Stimulated activated CD8-positive, alpha-beta memory T cell treated with anti-CD3 and anti-CD28 coated beads, Interleukin-12 subunit alpha, Interleukin-12 subunit beta, amount 100 ng/mL, for 1 hour (primary cell): ENCODE measurements at regions not wholly inside any gene's neighbourhood (a gene's known extent, or its start where the extent isn't known, plus 50 kb on each side); places are given as distances from the start of the nearest gene placed in this dataset.
"Not testable (repeated sequence)": the region's sequence is repeated elsewhere in the genome, so short reads cannot be mapped to it uniquely, and the experiment has no call there.

Source experiments
- DNase-seq: peaks from one replicate; pipeline ENCODE4 v3.0.0-alpha.2; 2020; ENCODE audit warnings: low read depth

DNA sequence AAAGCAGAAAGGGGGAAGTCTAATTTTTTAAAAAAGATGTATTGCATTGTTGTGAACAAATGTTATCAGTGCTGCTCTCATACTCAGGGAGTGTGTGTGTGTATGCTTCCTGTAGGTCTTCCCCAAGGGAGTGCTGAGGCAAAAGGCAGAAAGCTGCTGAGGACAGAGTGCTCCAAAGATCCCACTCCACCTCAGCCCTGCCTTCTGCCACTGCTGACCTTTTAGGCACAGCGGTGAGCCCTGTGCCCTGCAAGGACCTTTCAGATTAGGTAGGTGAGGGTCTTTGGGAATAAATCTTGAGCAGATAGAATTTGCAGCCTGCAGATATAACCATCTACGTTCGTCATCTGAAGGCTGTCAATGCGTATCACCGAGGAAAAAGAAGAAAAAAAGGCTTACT lies 756.4 kb upstream of the MMS22L start:
- no peak for DNase-seq

DNA sequence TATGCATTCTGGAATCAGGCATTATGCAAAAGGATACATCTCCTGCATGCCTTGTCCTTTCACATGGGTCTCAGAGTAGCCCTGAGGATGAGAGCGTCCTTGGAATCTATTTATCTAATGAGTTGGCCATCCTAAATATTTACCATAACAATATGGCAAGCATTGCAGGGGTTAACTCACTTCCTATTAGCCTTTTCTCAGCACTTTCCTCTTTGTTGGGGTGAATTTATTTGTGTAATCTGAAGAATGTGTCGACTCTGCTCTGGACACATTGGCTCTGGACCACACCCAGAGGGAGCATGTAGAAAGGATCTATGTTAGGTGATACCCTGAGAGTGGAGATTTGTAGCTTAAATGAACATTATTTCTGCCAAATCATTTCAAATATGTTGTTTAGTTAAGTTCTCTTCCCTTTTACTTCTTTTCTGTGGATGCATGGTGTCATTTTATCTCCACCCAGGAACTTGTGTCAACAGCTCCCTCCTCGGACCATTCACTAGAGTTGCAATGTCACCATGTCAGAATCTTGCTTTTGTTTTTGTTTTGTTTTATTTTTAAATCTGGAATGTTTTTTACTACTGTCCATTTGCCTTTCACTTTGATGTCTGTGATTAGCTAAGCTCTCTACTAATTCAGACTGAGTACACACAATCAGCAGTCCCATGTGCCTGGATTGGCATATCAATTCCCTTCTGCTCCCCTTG lies 757.0 kb upstream of the MMS22L start:
- no peak for DNase-seq

DNA sequence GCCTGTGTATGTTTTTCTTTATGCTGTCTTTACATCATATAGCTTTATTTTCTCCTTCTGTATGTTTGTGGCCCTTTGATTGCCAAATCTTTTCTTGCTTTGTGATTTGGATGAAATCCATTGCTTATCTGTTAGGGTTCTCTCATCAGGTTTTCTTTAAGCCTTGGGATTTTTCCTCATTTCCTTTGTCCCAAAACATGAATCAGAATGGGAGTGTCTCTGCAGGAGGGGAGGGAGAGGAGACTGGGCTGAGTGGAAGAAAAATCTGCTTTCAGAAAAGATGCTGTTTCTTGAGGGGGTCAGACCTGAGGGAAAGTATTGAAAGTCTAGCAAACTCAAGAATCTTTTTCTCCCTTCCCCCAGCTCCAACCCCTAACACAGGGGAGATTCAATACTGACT lies 758.0 kb upstream of the MMS22L start:
- no peak for DNase-seq

DNA sequence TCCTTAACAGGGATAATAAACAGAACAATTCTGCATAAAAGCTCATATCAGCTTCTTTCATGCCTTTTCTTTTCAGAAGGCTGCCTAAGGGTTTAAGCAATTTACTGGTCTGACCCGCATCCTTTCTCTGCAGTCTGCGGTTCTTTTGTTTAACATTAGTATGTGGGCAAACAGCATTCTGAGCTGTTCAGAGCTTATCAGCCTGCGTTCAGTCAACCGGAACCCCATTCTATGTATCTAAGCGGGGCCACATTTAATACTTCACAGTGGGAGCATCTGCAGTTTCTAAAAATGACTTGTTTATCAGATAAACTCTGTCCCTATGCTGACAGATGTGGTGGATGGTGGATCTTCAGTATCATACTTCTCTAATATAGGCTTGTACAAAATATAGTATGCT lies 758.9 kb upstream of the MMS22L start:
- DNase-seq: no peak

DNA sequence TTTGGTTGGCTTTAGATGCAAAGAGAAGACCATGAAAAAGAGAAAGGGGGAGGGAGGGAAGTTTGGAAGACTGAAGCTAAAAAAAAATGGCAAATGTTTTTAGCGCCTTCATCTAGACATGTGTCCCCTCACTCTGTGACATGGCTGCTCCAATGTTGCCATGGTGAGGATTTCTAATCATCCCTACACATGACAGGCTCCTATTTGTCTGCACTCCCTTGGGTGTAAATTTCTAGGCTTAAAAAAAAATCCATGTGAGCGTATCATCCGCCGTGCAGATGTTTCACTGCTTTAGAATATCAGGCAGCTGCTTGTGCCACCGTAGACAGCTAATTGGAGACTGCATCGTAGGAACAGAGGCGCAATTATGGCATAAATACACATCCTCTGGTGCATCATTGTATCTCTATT lies 761.1 kb upstream of the MMS22L start:
- no peak for DNase-seq

DNA sequence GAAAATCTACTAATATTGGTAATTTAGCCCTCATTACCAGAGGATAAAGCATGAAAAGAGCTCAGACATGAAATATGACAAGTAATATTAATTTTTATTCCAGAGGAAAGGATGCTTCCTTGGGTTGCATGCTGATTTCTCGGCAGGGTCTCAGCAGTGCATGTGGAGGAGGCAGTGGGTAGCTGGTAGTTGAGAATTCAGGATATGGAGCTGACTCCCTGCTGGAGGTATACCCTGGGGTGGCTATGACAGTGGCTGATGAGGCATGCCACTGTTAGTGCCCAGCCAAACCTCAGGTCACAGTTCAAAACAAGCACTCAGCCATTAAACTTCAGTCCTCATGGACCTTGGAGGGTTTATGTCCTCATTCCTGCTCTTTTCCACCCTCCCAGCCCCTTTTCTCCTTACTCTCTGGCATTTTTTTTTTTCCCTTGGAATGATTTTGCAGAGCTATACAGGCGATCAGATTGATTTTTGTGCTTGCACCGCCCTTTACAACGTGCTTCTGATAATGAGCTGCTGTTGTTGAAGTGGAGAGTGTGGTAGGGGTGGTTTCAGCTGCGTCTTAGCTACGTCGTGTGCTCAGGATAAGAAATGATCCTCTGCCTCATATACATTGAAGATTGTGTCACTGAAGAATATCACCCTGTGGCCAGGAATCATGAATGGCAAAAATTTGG lies 761.9 kb upstream of the MMS22L start:
- no peak for DNase-seq

DNA sequence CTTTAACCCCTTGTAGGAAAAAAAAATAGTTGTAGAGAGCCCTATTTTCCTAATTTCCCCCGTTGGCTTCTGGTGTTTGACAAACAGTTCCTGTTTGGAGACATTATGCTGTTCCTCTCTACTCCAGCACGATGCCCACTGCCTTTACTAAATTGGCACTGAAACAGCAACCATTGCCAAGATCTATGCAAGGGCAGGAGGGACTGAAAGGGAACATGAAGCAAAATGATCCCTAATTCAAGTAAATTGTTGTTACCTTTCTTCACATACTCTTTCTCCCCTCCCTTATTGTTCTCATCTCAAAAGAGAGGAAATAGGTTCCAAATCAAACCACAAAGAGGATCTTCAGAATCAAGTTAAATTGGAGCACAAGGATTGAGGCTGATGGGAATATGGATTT lies 764.1 kb upstream of the MMS22L start:
- DNase-seq: no peak

DNA sequence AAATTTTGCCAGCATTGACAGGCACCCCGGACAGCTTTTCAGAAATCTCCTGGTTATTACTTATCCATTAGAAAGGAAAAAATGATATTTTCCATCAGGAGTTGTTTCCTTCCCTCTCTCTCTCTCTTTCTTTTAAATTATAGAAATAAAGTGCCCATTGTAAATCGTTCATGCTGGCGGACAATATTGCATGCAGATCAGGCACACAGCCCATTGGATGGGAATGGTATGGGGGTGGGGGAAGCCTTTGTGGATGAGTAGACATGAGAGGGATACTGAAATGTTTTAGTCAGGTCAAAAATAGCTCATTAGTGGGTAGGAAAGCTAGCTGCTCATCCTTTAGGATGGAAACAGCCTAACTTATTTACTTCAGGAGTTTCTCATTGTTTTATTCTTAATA lies 764.9 kb upstream of the MMS22L start:
- DNase-seq: no peak

DNA sequence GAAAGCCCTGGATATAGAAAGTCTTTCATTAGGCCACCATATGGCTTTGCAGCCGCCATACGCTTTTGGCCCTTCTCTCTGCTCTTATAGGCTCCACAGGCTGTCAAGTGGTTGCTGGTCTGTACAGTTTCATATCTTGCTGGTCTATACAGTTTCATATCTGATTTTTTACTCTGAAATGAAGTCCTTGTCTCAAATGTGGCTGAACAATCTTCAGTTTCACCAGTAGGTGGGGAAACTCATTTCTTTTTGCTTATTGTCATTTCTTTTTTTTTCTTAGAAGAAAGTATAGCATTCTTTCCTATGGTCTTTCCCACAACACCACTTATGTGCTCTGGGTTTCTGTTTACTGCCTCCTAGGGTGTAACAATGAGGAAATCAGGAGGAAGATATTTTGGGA lies 771.4 kb upstream of the MMS22L start:
- no peak for DNase-seq

DNA sequence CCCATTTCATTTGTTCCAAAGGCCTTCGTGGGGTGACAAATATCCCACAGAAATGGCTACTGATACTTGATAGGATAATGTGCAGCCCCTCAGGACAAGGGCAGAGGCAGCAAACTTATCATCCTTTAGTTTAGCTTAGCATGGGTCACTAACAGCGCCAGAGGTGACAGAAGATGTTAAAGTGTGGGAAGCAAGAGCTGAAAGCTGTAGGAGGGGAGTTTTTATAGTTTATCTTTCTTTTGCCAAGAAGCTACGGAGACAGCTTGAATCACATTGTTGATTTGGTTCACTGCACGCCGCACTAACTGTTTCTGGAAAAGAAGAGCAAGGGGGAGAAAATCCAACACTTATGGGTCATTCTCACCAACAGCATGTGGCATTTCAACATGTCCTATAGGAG lies 773.9 kb upstream of the MMS22L start:
- DNase-seq: no peak

DNA sequence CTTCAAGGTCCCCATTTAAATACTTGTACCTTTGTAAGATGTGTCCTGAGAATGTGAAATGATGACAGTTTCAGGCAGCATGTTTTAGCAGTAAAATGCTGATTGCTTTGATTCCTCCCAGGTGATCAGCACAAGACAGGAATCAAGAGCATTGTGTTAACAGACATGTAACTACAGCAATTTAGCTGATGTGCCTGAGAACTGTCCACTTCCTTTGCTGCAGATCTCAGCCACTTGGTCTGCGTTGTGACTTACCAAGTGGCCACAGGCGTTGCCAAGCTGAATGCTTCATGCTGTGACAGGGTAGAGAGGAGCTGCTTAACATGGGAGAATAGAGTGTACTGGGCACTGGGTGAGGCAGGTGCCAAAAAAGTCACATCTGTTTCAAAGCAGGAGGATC lies 767.0 kb upstream of the POU3F2 start:
- no peak for DNase-seq

DNA sequence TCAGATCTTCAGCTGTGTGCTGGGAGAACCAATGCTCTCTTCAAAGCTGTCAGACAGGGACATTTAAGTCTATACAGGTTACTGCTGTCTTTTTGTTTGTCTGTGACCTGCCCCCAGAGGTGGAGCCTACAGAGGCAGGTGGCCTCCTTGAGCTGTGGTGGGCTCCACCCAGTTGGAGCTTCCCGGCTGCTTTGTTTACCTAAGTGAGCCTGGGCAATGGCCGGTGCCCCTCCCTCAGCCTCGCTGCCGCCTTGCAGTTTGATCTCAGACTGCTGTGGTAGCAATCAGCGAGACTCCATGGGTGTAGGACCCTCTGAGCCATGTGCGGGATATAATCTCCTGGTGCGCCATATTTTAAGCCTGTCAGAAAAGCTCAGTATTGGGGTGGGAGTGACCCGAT lies 745.8 kb upstream of the POU3F2 start:
- not testable (repeated sequence) for DNase-seq

DNA sequence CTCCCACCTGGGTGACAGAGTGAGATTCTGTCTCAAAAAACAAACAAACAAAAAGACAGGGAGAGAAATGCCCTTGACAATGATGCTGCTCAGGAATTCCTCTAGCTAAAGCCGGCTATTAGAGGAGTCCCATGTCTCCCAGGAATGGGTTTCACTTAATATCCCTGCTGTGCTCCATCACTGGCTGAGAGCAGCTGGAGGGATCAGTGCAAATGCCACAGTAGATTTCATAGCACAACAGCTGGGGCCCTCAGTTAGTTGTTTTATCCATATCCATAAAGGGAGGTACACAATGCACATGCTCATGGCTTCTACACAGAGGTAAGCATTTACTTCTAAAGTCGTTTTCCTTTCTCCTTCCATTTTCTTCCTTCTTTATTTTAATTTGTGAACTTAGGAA lies 742.0 kb upstream of the POU3F2 start:
- no peak for DNase-seq

DNA sequence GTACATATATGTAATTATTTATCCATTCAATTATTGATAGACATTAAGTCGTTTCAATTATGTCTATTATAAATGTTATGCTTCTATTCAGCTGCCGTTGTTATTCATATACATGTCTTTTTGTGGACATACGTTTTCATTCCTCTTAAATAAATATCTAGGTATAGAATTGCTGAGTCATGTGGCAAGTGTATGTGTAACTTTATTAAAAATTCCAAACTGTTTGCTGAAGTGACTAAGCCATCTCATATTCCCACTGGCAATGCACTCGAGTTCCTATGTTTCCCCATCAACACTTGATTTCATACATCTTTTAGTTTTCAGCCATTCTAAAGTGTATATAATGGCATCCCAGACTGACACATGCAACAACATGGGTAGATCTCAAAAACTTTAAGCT lies 739.7 kb upstream of the POU3F2 start:
- DNase-seq: no peak

DNA sequence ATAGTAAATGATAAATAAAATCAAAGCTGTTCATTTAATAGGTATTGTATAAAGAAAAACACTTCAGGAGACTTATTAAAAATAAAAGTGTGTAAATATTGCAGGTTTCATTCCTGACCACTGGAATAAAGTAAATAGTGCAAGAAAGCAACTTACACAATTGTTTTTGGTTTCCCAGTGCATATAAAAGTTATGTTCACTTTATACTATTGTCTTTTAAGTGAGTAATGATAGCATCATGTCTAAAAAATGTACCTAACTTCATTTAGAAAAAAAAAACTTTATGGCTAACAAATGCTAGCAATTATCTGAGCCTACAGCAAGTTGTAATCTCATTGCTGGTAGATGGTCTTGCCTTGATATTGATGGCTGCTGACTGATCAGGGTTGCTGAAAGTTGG lies 726.6 kb upstream of the POU3F2 start:
- DNase-seq: no peak

DNA sequence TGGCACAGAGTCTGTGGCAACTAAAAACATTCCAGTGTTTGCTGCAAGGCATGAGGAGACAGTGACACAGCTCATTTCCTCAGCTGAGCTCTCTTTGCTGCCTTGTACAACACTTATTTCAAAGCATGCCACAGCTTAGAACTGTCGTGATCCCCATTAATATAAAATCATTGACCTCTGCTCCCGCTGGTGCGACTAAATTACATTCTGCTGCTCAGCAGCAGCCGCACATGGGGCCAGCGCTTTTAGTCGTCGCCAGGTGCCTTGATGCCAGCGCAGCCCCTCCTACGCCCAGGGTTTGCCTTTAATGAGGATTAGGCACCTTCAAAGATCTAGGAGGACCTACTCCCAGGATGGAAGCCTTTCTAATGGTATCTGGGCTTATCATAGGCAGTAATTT lies 717.9 kb upstream of the POU3F2 start:
- DNase-seq: no peak

DNA sequence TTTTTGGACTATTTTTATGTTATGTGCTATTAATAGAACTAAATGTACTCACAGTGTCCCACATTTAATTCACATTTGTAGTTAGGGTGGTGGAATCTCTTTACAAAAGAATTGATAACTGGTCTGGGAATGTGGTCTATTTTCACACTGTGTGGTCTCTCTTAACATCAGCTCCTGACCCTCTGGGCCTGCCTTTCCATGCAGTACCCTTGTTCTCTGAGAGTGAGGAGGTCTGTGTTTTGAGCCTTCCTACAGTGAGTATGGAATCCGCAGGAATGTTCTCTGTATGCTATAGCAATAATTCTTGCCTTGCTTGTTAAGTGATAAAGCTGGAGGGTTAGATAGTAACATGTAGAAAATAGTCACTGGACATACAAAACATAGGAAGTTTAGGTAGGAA lies 717.3 kb upstream of the POU3F2 start:
- no peak for DNase-seq

DNA sequence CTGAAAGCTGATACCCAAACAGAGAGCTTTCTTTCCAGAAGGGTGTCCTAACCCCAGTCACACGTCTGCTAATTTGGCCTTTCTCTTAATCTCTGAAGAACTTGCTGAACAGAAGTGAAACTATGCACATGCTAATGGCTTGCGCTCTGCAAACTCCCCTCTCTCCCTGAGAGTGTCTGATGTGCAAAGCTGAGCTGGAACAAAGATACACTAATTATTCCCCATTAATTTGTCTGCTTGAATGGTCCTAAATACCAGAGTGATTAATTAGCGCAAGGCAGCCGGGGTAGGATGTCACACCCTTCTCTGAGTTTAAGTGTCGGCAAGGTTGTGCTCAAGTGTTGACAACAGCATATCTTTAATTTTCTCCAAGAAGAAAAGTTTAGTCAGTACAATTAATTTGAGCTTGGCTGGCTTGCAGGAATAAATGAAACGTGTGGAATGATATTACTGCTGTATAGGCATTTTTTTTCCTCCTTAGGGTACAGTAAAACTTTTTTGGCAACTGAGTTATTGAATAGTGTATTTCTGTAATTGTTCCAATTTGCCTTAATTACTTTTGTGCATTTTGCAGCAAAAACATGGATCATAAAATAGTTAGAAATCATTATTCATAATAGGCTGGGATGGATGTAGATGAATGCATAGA lies 715.9 kb upstream of the POU3F2 start:
- no peak for DNase-seq

DNA sequence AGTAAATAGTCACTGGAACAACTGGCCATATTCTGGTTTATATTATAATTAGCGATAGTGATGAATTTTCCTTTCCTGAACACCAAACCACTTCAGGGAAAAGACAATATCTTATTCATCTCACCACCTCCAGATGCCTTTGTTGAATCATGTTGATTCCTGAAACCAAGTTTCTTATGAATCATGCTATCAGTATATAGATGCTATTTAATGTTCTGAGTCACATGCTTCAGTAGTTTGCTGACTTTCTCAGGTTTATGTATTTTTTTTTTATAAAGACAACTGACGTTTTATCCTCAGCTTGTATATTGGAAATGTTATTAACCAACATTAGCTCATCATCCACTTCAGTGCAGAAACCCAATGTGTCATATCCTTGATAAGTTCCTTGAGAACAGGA lies 710.2 kb upstream of the POU3F2 start:
- no peak for DNase-seq

DNA sequence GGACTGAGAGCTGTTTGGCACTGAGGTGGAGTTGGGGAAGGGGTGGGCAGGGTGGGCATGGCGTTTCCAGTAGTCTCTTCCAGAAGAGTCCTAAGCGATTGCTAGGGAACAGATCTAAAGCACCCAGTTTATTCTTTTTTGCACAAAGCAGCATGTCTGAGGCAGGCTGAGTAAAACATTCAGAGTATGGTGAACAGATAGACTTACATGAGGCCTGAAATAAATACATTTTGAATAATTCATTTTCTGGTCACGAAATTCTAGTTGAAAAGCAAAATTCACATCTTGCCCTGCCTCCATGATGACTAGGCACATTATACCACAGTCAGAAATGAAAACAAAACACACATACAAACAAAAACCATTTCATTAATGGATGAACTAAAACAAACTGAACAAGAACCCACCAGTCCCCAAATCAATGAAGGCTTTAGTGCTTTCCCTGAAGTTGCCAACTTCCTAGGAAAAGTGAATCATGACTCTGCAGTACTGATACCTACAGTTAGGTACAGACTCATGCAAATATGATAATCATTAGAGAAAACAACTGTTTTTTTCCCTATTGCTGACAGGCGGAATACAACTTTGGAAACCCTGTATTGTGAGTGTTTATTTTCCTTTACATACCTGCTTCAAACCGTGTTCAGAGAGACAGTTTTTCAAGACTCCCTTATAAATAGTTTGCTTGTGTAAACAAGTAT lies 702.9 kb upstream of the POU3F2 start:
- DNase-seq: no peak

DNA sequence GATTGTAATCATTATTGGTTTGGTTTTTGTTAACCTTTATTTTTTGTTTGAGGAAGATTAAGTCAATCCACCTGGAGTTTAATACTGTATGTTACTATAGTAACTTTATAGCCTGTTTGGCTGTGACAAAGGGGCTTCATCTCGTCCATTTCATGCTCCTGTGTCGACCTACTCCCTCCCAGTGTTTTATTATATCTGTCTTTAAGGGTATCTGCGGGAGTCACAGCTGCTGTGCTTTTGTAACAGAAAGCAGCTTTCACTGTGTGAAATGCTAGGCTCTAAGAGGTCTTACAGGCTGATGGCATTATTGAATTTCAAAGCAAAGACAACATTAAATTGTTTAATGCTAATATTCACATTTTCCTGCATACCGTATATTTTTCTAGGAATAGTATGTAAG lies 698.0 kb upstream of the POU3F2 start:
- DNase-seq: no peak

DNA sequence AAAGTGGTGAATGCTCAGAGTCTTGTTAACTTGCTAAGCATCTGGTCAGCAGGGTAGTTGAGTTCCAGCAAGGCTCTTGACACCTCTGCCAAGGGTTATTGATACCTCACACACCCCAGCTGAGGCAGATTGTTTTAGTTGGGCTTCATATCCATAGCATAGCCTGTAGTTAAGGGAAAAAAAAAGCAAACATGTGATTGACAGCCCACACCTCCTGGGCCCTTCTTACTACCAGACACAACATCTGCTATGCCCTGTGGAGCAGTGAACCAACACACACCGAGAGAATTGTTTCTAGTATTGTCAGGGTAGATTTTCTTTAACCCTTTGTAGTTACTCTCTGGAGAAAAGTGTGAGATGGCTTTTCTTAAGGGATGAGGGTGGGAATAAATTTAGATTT lies 697.0 kb upstream of the POU3F2 start:
- DNase-seq: no peak

DNA sequence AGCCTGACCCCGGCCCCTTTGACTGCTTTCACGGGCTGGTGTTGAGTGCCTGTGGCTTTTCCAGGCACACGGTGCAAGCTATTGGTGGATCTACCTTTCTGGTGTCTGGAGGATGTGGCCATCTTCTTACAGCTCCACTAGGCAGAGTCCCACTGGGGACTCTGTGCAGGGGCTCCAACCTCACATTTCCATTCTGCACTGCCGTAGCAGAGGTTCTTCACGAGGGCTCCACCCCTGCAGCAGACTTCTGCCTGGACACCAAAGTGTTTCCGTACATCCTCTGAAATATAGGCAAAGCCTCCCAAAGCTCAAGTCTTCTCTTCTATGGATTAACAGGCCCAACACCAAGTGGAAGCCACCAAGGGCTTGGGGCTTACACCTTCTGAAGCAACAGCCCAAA lies 691.5 kb upstream of the POU3F2 start:
- DNase-seq: no peak
